Testis (tissue), 2 donors: ENCODE measurements at regions not wholly inside any gene's neighbourhood (a gene's known extent, or its start where the extent isn't known, plus 50 kb on each side); places are given as distances from the start of the nearest gene placed in this dataset.

Experiments
- CTCF ChIP-seq, 3 experiments: fragments of 450-650 bp in 2 of 3; fragments of 200-600 bp in 1 of 3; sonication (generic) in 1 of 3; IDR thresholded peaks; one replicate each; pipeline ENCODE4 v1.5.1; 2016 to 2019; ENCODE audit warnings: antibody characterized with exemption in 3 of 3, mild to moderate bottlenecking in 2 of 3, moderate library complexity in 1 of 3
- POLR2A ChIP-seq: fragments of 450-650 bp; IDR thresholded peaks from one replicate; pipeline ENCODE4 v1.6.1; 2017; ENCODE audit warnings: antibody characterized with exemption, mild to moderate bottlenecking, moderate library complexity

- no peak for TF ChIP-seq CTCF (IDR thresholded peaks at IDR 0.05)
- no peak for TF ChIP-seq POLR2A
Observed at GRCh38 chr6:66664112-66664511, 957.1 kb upstream of the EYS start.
